Ammon's horn (tissue), 1 donor: ENCODE measurements at regions not wholly inside any gene's neighbourhood (a gene's known extent, or its start where the extent isn't known, plus 50 kb on each side); places are given as distances from the start of the nearest gene placed in this dataset.
A peak's percentile ranks its signal among the peaks of the same experiment; 100 is the strongest.
"Not testable (repeated sequence)": the region's sequence is repeated elsewhere in the genome, so short reads cannot be mapped to it uniquely, and the experiment has no call there.

Experiments used
- DNase-seq: peaks from one replicate; pipeline ENCODE4 v3.0.0-alpha.2; 2016; ENCODE audit warnings: low spot score

GRCh38 chr1:206361978-206362543 is 108.2 kb upstream of the IKBKE start:
- DNase-seq = not testable (repeated sequence)

GRCh38 chr1:206362994-206363393 is 107.3 kb upstream of the IKBKE start:
- DNase-seq = not testable (repeated sequence)

GRCh38 chr1:206365271-206365670 is 105.0 kb upstream of the IKBKE start:
- DNase-seq = peak; percentile 53

- DNase-seq = peak; percentile 3
Measured at GRCh38 chr1:206366131-206366530, 104.1 kb upstream of the IKBKE start.

- DNase-seq = not testable (repeated sequence)
Measured at GRCh38 chr1:206366772-206367171, 103.5 kb upstream of the IKBKE start.

GRCh38 chr1:206367955-206368622 is 102.2 kb upstream of the IKBKE start:
- DNase-seq = not testable (repeated sequence)

- not testable (repeated sequence) for DNase-seq
Measured at GRCh38 chr1:206374725-206375124, 95.6 kb upstream of the IKBKE start.

GRCh38 chr1:206375552-206375951 is 94.7 kb upstream of the IKBKE start:
- DNase-seq = not testable (repeated sequence)

GRCh38 chr1:206378506-206378905 is 91.8 kb upstream of the IKBKE start:
- DNase-seq = not testable (repeated sequence)

GRCh38 chr1:206379245-206379644 is 91.0 kb upstream of the IKBKE start:
- DNase-seq = not testable (repeated sequence)

GRCh38 chr1:206380163-206380790 is 90.0 kb upstream of the IKBKE start:
- peak; percentile 15 for DNase-seq

GRCh38 chr1:206380791-206381610 is 89.3 kb upstream of the IKBKE start:
- DNase-seq = not testable (repeated sequence)

- DNase-seq = peak; percentile 69
Measured at GRCh38 chr1:206384029-206384807, 86.1 kb upstream of the IKBKE start.

- DNase-seq = not testable (repeated sequence)
Measured at GRCh38 chr1:206384891-206385290, 85.4 kb upstream of the IKBKE start.

- DNase-seq = not testable (repeated sequence)
Measured at GRCh38 chr1:206387631-206388030, 82.6 kb upstream of the IKBKE start.

- DNase-seq = not testable (repeated sequence)
Measured at GRCh38 chr1:206391903-206392302, 78.4 kb upstream of the IKBKE start.

GRCh38 chr1:206397501-206397900 is 72.8 kb upstream of the IKBKE start:
- not testable (repeated sequence) for DNase-seq

- DNase-seq = not testable (repeated sequence)
Measured at GRCh38 chr1:206398261-206398660, 72.0 kb upstream of the IKBKE start.

- DNase-seq = not testable (repeated sequence)
Measured at GRCh38 chr1:206403612-206404307, 66.5 kb upstream of the IKBKE start.

GRCh38 chr1:206404309-206405027 is 65.8 kb upstream of the IKBKE start:
- not testable (repeated sequence) for DNase-seq
